GM12864 (cell line): ENCODE measurements at regions not wholly inside any gene's neighbourhood (a gene's known extent, or its start where the extent isn't known, plus 50 kb on each side); places are given as distances from the start of the nearest gene placed in this dataset.

Experiments
- DNase-seq: peaks from one replicate; pipeline ENCODE4 v3.0.0-alpha.2; 2011; ENCODE audit warnings: low read depth
- H3K4me3 ChIP-seq: 2 replicates; pipeline ENCODE4 v1.5.1; 2011; ENCODE audit warnings: mild to moderate bottlenecking, low read depth, low read length, control low read depth
- CTCF ChIP-seq: IDR thresholded peaks from 2 replicates; pipeline ENCODE4 v1.5.1; 2011; ENCODE audit warnings: low read depth, mild to moderate bottlenecking, moderate library complexity, low read length, control low read depth, inconsistent platforms; ENCODE audit errors: missing control alignments

GRCh38 chr12:91566328-91567099 is 383.9 kb upstream of the DCN start:
- DNase-seq: no peak
- H3K4me3 ChIP-seq: no peak overlapping the region
- no peak for TF ChIP-seq CTCF

GRCh38 chr12:91565846-91566245 is 383.2 kb upstream of the DCN start:
- H3K4me3 ChIP-seq: no peak overlapping the region
- DNase-seq: no peak
- no peak for TF ChIP-seq CTCF

- DNase-seq: no peak
- no peak overlapping the region for H3K4me3 ChIP-seq
- no peak for TF ChIP-seq CTCF
Observed at GRCh38 chr12:91565246-91565645, 382.6 kb upstream of the DCN start.

- no peak for DNase-seq
- H3K4me3 ChIP-seq: no peak overlapping the region
- no peak for TF ChIP-seq CTCF
Observed at GRCh38 chr12:91563011-91563765, 380.6 kb upstream of the DCN start.

GRCh38 chr12:91562476-91562875 is 379.9 kb upstream of the DCN start:
- no peak for DNase-seq
- H3K4me3 ChIP-seq: no peak overlapping the region
- TF ChIP-seq CTCF: no peak

GRCh38 chr12:91561958-91562325 is 379.3 kb upstream of the DCN start:
- H3K4me3 ChIP-seq: no peak overlapping the region
- no peak for TF ChIP-seq CTCF
- DNase-seq: no peak
